Endothelial cell of umbilical vein (primary cell): ENCODE measurements at regions not wholly inside any gene's neighbourhood (a gene's known extent, or its start where the extent isn't known, plus 50 kb on each side); places are given as distances from the start of the nearest gene placed in this dataset.

ENCODE experiments used
- BruUV-seq: library from RNA; stranded (reverse); fragments of 400-500 nt; replicated peaks from 2 replicates; lab custom pipeline; 2021; lab: Mats Ljungman, UMichigan
- CTCF ChIA-PET: fragments of 300-600, 350-600 bp; sonication (Branson Sonifier 250); formaldehyde crosslinking; loops from one replicate; lab custom pipeline; 2021; ENCODE audit warnings: antibody characterized with exemption, inconsistent platforms; lab: Charles Lee
- POLR2A ChIA-PET: fragments of 300-600, 350-600 bp; sonication (Branson Sonifier 250); formaldehyde crosslinking; loops from one replicate; lab custom pipeline; 2021; ENCODE audit warnings: antibody characterized with exemption, inconsistent platforms; lab: Charles Lee
- DNase-seq: peaks from one replicate; pipeline ENCODE4 v3.0.0-alpha.2; 2011; ENCODE audit warnings: low read depth, low spot score
- FAIRE-seq: peaks from 2 replicates; lab custom pipeline; 2011; peaks lifted over from hg19 to GRCh38; lab: Jason Lieb, UNC
- H2AFZ ChIP-seq: 2 replicates; pipeline ENCODE4 v1.6.0; 2012; ENCODE audit warnings: low read depth, low read length, control low read depth, inconsistent platforms
- H3K27ac ChIP-seq: 2 replicates; pipeline ENCODE4 v1.5.1; 2011; ENCODE audit warnings: low read depth, mild to moderate bottlenecking, control low read depth, low read length, moderate library complexity; ENCODE audit not compliant: insufficient read depth
- H3K27me3 ChIP-seq, 2 experiments: 2 replicates each; pipeline versions ENCODE4 v1.6.0 to v1.6.1; 2011; ENCODE audit warnings: low read length in 2 of 2, mixed read lengths in 1 of 2; ENCODE audit not compliant: control insufficient read depth in 2 of 2, insufficient read depth in 2 of 2
- H3K36me3 ChIP-seq, 2 experiments: 2 replicates in 1 of 2; 3 replicates in 1 of 2; pipeline ENCODE4 v1.5.1; 2011; ENCODE audit warnings: low read length in 2 of 2, mild to moderate bottlenecking in 1 of 2, moderate library complexity in 1 of 2; ENCODE audit not compliant: control insufficient read depth in 2 of 2, insufficient read depth in 2 of 2; ENCODE audit errors: extremely low read depth in 1 of 2
- H3K4me1 ChIP-seq: 3 replicates; pipeline ENCODE4 v1.5.1; 2011; ENCODE audit warnings: mild to moderate bottlenecking, low read length; ENCODE audit not compliant: control insufficient read depth, insufficient read depth; ENCODE audit errors: extremely low read depth
- H3K4me2 ChIP-seq: 2 replicates; pipeline ENCODE4 v1.6.1; 2011; ENCODE audit warnings: low read length, control low read depth, mixed read lengths; ENCODE audit not compliant: insufficient read depth
- H3K4me3 ChIP-seq, 3 experiments: fragments of 200-600 bp in 1 of 3; sonication (generic), shearing (Covaris generic) in 1 of 3; replicated peaks in 1 of 3; 2 replicates each; pipeline ENCODE4 v1.5.1; 2011 to 2016; ENCODE audit warnings: control low read depth in 3 of 3, low read length in 3 of 3, mild to moderate bottlenecking in 2 of 3, inconsistent platforms in 1 of 3, low read depth in 1 of 3, moderate library complexity in 1 of 3; ENCODE audit not compliant: insufficient read depth in 1 of 3
- H3K79me2 ChIP-seq: 2 replicates; pipeline ENCODE4 v1.6.0; 2012; ENCODE audit warnings: low read length, inconsistent platforms; ENCODE audit not compliant: control insufficient read depth, insufficient read depth
- H3K9ac ChIP-seq: replicated peaks from 2 replicates; pipeline ENCODE3; 2011; ENCODE audit warnings: low read length, control low read depth; ENCODE audit not compliant: insufficient read depth; ENCODE audit errors: extremely low read depth
- H3K9me1 ChIP-seq: replicated peaks from 3 replicates; pipeline ENCODE4 v1.6.0; 2011; ENCODE audit warnings: mild to moderate bottlenecking, low read length; ENCODE audit not compliant: control insufficient read depth, insufficient read depth; ENCODE audit errors: extremely low read depth
- H3K9me3 ChIP-seq: replicated peaks from 2 replicates; pipeline ENCODE4 v1.5.1; 2012; ENCODE audit warnings: low read length, inconsistent platforms; ENCODE audit not compliant: control insufficient read depth, insufficient read depth
- H4K20me1 ChIP-seq: replicated peaks from 2 replicates; pipeline ENCODE3; 2011; ENCODE audit warnings: mild to moderate bottlenecking, low read length; ENCODE audit not compliant: control insufficient read depth, insufficient read depth; ENCODE audit errors: extremely low read depth
- EZH2 ChIP-seq: IDR thresholded peaks from 2 replicates; pipeline ENCODE4 v1.6.1; 2012; ENCODE audit warnings: borderline replicate concordance, low read depth, mild to moderate bottlenecking, moderate library complexity, low read length, inconsistent platforms; ENCODE audit not compliant: severe bottlenecking
- FOS ChIP-seq: IDR thresholded peaks from 2 replicates; pipeline ENCODE4 v1.6.1; 2011; ENCODE audit warnings: mild to moderate bottlenecking, low read length, moderate library complexity, borderline replicate concordance; ENCODE audit not compliant: insufficient read depth
- GATA2 ChIP-seq: IDR thresholded peaks from 2 replicates; pipeline ENCODE4 v1.7.0; 2011; ENCODE audit warnings: low read depth, mild to moderate bottlenecking, moderate library complexity, mixed read lengths, low read length; ENCODE audit not compliant: insufficient read length, insufficient read depth
- MAX ChIP-seq: IDR thresholded peaks from 2 replicates; pipeline ENCODE4 v1.6.1; 2011; ENCODE audit not compliant: insufficient read depth, insufficient read length
- MYC ChIP-seq: IDR thresholded peaks from one replicate; pipeline ENCODE4 v1.6.1; 2011; ENCODE audit warnings: mild to moderate bottlenecking, low read depth, low read length
- POLR2AphosphoS5 ChIP-seq: IDR thresholded peaks from 2 replicates; pipeline ENCODE4 v1.6.1; 2012; ENCODE audit warnings: low read depth, mild to moderate bottlenecking, control low read depth, low read length, moderate library complexity; ENCODE audit not compliant: insufficient read depth
- dilution Hi-C: fragments of 300-500 bp; cut with MboI; formaldehyde crosslinking; loops from one replicate; pipeline ENCODE4 v1.15.0; 2019; ENCODE audit warnings: low sequenced_read_pairs; ENCODE audit not compliant: extremely low pct_ligation_motif_present
- intact Hi-C: fragments of 100-400 bp; cut with micrococcal nuclease; formaldehyde crosslinking; loops from one replicate; pipeline ENCODE4 v1.10.0; 2022

GRCh38 chr14:76324133-76324532, 51.8 kb upstream of the ESRRB start:
- intact Hi-C loops = no loop called here
- H3K9me1 ChIP-seq = no peaks in the 10 kb centered on the region
- no peak overlapping the region for H3K27ac ChIP-seq
- no peak overlapping the region for H3K4me3 ChIP-seq
- no peaks in the 10 kb centered on the region for H3K9me3 ChIP-seq
- FAIRE-seq = no peak
- no peak overlapping the region for H3K4me2 ChIP-seq
- H2AFZ ChIP-seq = no peak overlapping the region
- no peak for DNase-seq
- TF ChIP-seq EZH2 = no peak
- TF ChIP-seq GATA2 = no peak
- no peak for TF ChIP-seq MAX
- no peak for TF ChIP-seq POLR2AphosphoS5
- TF ChIP-seq MYC = no peak
- TF ChIP-seq FOS = no peak
- H4K20me1 ChIP-seq = no peaks in the 10 kb centered on the region
- dilution Hi-C loops = no loop called here
- BruUV-seq = no TSS peak
- no peaks in the 10 kb centered on the region for H3K79me2 ChIP-seq
- no peak overlapping the region for H3K9ac ChIP-seq
- CTCF ChIA-PET = interaction anchor here (0.6 kb wide), 1 partner anchor 116 kb away, joined by 3 read pairs; no protein-coding TSS in a partner anchor
- H3K4me1 ChIP-seq = no peaks in the 10 kb centered on the region
- peaks cover 10 to 11% of the 10 kb centered on the region in 2 experiments for H3K27me3 ChIP-seq
- H3K36me3 ChIP-seq = no peaks in the 10 kb centered on the region
- POLR2A ChIA-PET = no interaction called here
